Activated CD4-positive, alpha-beta T cell treated with anti-CD3 and anti-CD28 coated beads, Interleukin-2, Interleukin-4, amounts not matched to agents 100 ng/mL and 50 ng/mL, durations not matched to agents 16 hours and 8 hours (primary cell): ENCODE measurements at regions not wholly inside any gene's neighbourhood (a gene's known extent, or its start where the extent isn't known, plus 50 kb on each side); places are given as distances from the start of the nearest gene placed in this dataset.

ENCODE experiments used
- DNase-seq: peaks from one replicate; pipeline ENCODE4 v3.0.0-alpha.2; 2020; ENCODE audit warnings: low spot score

GRCh38 chr1:232244426-232244825, 385.5 kb downstream of the SIPA1L2 start:
- no peak for DNase-seq

- DNase-seq = no peak
Observed at GRCh38 chr1:232239998-232240397, 389.9 kb downstream of the SIPA1L2 start.

GRCh38 chr1:232239522-232239921, 390.4 kb downstream of the SIPA1L2 start:
- no peak for DNase-seq

GRCh38 chr1:232238009-232238408, 391.9 kb downstream of the SIPA1L2 start:
- DNase-seq = no peak

GRCh38 chr1:232227306-232227705, 402.6 kb downstream of the SIPA1L2 start:
- DNase-seq = no peak

GRCh38 chr1:232226197-232226712, 403.7 kb downstream of the SIPA1L2 start:
- peak; percentile 57 for DNase-seq

- DNase-seq = no peak
Observed at GRCh38 chr1:232225336-232226131, 404.4 kb downstream of the SIPA1L2 start.

GRCh38 chr1:232223887-232224286, 406.0 kb downstream of the SIPA1L2 start:
- no peak for DNase-seq

- no peak for DNase-seq
Observed at GRCh38 chr1:232223183-232223708, 406.7 kb downstream of the SIPA1L2 start.

- DNase-seq = no peak
Observed at GRCh38 chr1:232222614-232223013, 407.3 kb downstream of the SIPA1L2 start.

GRCh38 chr1:232221802-232222499, 408.0 kb downstream of the SIPA1L2 start:
- no peak for DNase-seq

GRCh38 chr1:232218955-232219865, 410.7 kb downstream of the SIPA1L2 start:
- no peak for DNase-seq

GRCh38 chr1:232213928-232214327, 416.0 kb downstream of the SIPA1L2 start:
- DNase-seq = no peak

GRCh38 chr1:232212253-232212652, 417.7 kb downstream of the SIPA1L2 start:
- no peak for DNase-seq

- peak; percentile 9 for DNase-seq
Observed at GRCh38 chr1:232211149-232211548, 418.8 kb downstream of the SIPA1L2 start.

- DNase-seq = no peak
Observed at GRCh38 chr1:232209357-232209756, 420.6 kb downstream of the SIPA1L2 start.

- DNase-seq = no peak
Observed at GRCh38 chr1:232207073-232207866, 422.7 kb downstream of the SIPA1L2 start.

- no peak for DNase-seq
Observed at GRCh38 chr1:232204269-232204668, 425.7 kb downstream of the SIPA1L2 start.

GRCh38 chr1:232201024-232201423, 428.9 kb downstream of the SIPA1L2 start:
- no peak for DNase-seq

GRCh38 chr1:232196042-232196441, 433.9 kb downstream of the SIPA1L2 start:
- DNase-seq = no peak

- no peak for DNase-seq
Observed at GRCh38 chr1:232194424-232194823, 435.5 kb downstream of the SIPA1L2 start.
